Thyroid gland (tissue), 4 donors: ENCODE measurements at regions not wholly inside any gene's neighbourhood (a gene's known extent, or its start where the extent isn't known, plus 50 kb on each side); places are given as distances from the start of the nearest gene placed in this dataset.

Experiments
- DNase-seq, 2 donors: peaks; one replicate each; pipeline ENCODE4 v3.0.0-alpha.2; 2019
- H3K27ac ChIP-seq, 3 donors: fragments of 200-600 bp; sonication (generic); 1 replicate in 2 of 3; 2 replicates in 1 of 3; pipeline ENCODE4 v1.5.1; 2016 to 2019; ENCODE audit warnings: mild to moderate bottlenecking in 1 of 3, moderate library complexity in 1 of 3
- H3K27me3 ChIP-seq: fragments of 200-600 bp; sonication (generic); one replicate; pipeline ENCODE4 v1.5.1; 2019
- H3K36me3 ChIP-seq, 2 donors: fragments of 200-600 bp; sonication (generic); one replicate each; pipeline ENCODE4 v1.5.1; 2016 to 2019
- H3K4me1 ChIP-seq, 2 donors: fragments of 200-600 bp; sonication (generic); one replicate each; pipeline ENCODE4 v1.5.1; 2017 to 2019
- H3K4me3 ChIP-seq, 3 donors: fragments of 200-600 bp; sonication (generic); replicated peaks in 1 of 3; 1 replicate in 2 of 3; 2 replicates in 1 of 3; pipeline ENCODE4 v1.5.1; 2016; ENCODE audit warnings: mild to moderate bottlenecking in 1 of 3
- H3K9me3 ChIP-seq: fragments of 200-600 bp; sonication (generic); one replicate; pipeline ENCODE4 v1.5.1; 2017
- POLR2A ChIP-seq, 2 donors: fragments of 450-650 bp; IDR thresholded peaks; one replicate each; pipeline ENCODE4 v1.6.1; 2017; ENCODE audit warnings: antibody characterized with exemption in 2 of 2, mild to moderate bottlenecking in 2 of 2, moderate library complexity in 1 of 2
- WGBS, 2 donors: methylation state at CpG; one replicate each; pipeline ENCODE4 v1.1.5; 2017; 5-methylcytosine and 5-hydroxymethylcytosine counted together
- intact Hi-C: fragments of 100-400 bp; cut with DNase I; formaldehyde crosslinking; loops from one replicate; pipeline ENCODE4 v1.15.1; 2023
- TF ChIP-seq, protein P1 (sequence below), 6 experiments: fragments of 200-600 bp in 3 of 6; fragments of 450-650 bp in 3 of 6; sonication (generic) in 3 of 6; IDR thresholded peaks; one replicate each; pipeline ENCODE4 v1.5.1; 2016 to 2019; ENCODE audit warnings: antibody characterized with exemption in 6 of 6, mild to moderate bottlenecking in 2 of 6, inconsistent platforms in 1 of 6, moderate library complexity in 1 of 6

GRCh38 chr14:101474563-101475455, 86.5 kb upstream of the DIO3 start:
- no peak for TF ChIP-seq POLR2A (IDR thresholded peaks at IDR 0.05)
- TF ChIP-seq, protein P1, sequence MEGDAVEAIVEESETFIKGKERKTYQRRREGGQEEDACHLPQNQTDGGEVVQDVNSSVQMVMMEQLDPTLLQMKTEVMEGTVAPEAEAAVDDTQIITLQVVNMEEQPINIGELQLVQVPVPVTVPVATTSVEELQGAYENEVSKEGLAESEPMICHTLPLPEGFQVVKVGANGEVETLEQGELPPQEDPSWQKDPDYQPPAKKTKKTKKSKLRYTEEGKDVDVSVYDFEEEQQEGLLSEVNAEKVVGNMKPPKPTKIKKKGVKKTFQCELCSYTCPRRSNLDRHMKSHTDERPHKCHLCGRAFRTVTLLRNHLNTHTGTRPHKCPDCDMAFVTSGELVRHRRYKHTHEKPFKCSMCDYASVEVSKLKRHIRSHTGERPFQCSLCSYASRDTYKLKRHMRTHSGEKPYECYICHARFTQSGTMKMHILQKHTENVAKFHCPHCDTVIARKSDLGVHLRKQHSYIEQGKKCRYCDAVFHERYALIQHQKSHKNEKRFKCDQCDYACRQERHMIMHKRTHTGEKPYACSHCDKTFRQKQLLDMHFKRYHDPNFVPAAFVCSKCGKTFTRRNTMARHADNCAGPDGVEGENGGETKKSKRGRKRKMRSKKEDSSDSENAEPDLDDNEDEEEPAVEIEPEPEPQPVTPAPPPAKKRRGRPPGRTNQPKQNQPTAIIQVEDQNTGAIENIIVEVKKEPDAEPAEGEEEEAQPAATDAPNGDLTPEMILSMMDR (IDR thresholded peaks at IDR 0.05), result no peak
- no peaks in the 10 kb centered on the region for H3K36me3 ChIP-seq
- WGBS, 2 donors, result 49 to 64% methylated on average over 18 to 19 of the region's 19 CpGs
- intact Hi-C loops, result no loop called here
- no peak overlapping the region for H3K4me3 ChIP-seq
- H3K27ac ChIP-seq, result peak overlapping the region in 1 of 3 donors; percentile 56
- H3K4me1 ChIP-seq, result peaks cover 0 to 6% of the 10 kb centered on the region in 2 donors
- H3K9me3 ChIP-seq, result no peaks in the 10 kb centered on the region
- DNase-seq, result no peak
- H3K27me3 ChIP-seq, result no peaks in the 10 kb centered on the region

GRCh38 chr14:101475456-101476257, 85.6 kb upstream of the DIO3 start:
- Histone ChIP-seq H3K27me3 (no peaks in the 10 kb centered on the region), H3K27ac (peak overlapping the region in 1 of 3 donors; percentile 56), H3K36me3 (no peaks in the 10 kb centered on the region), H3K9me3 (no peaks in the 10 kb centered on the region), H3K4me1 (peaks cover 0 to 6% of the 10 kb centered on the region in 2 donors), H3K4me3 (no peak overlapping the region)
- DNase-seq, result no peak
- no peak for TF ChIP-seq POLR2A (IDR thresholded peaks at IDR 0.05)
- TF ChIP-seq, protein P1 (IDR thresholded peaks at IDR 0.05), result no peak
- WGBS, 2 donors, result 59 to 66% methylated on average over 20 to 22 of the region's 26 CpGs
- intact Hi-C loops, result no loop called here

- no peaks in the 10 kb centered on the region for H3K27me3 ChIP-seq
- WGBS, 2 donors, result 73 to 80% methylated on average over 8 of the region's 9 CpGs
Observed at GRCh38 chr14:101476258-101476915, 84.9 kb upstream of the DIO3 start.

GRCh38 chr14:101476916-101477553, 84.3 kb upstream of the DIO3 start:
- Histone ChIP-seq H3K9me3 (no peaks in the 10 kb centered on the region), H3K4me3 (no peak overlapping the region), H3K36me3 (no peaks in the 10 kb centered on the region), H3K27me3 (no peaks in the 10 kb centered on the region), H3K4me1 (peaks cover 0 to 6% of the 10 kb centered on the region in 2 donors), H3K27ac (no peak overlapping the region)
- DNase-seq, result no peak
- WGBS, 2 donors, result 56 to 61% methylated on average over 14 of the region's 14 CpGs
- TF ChIP-seq POLR2A (IDR thresholded peaks at IDR 0.05), result no peak
- TF ChIP-seq, protein P1 (IDR thresholded peaks at IDR 0.05), result no peak
- intact Hi-C loops, result no loop called here

More at GRCh38 chr14:101476258-101476915, 84.9 kb upstream of the DIO3 start:
- H3K4me1 ChIP-seq, result peaks cover 0 to 6% of the 10 kb centered on the region in 2 donors
- no peaks in the 10 kb centered on the region for H3K36me3 ChIP-seq
- H3K9me3 ChIP-seq, result no peaks in the 10 kb centered on the region
- DNase-seq, result no peak
- H3K27ac ChIP-seq, result no peak overlapping the region
- H3K4me3 ChIP-seq, result no peak overlapping the region
- intact Hi-C loops, result no loop called here
- TF ChIP-seq, protein P1 (IDR thresholded peaks at IDR 0.05), result no peak
- no peak for TF ChIP-seq POLR2A (IDR thresholded peaks at IDR 0.05)
